Gastrocnemius medialis (tissue), 4 donors: ENCODE measurements at regions not wholly inside any gene's neighbourhood (a gene's known extent, or its start where the extent isn't known, plus 50 kb on each side); places are given as distances from the start of the nearest gene placed in this dataset.

ENCODE experiments used
- POLR2A ChIP-seq, 2 donors: fragments of 450-650 bp; IDR thresholded peaks; one replicate each; pipeline ENCODE4 v1.6.1; 2017; ENCODE audit warnings: antibody characterized with exemption in 2 of 2, mild to moderate bottlenecking in 2 of 2, moderate library complexity in 2 of 2
- TF ChIP-seq, protein P1 (sequence below), 5 experiments: fragments of 450-650 bp in 3 of 5; fragments of 200-600 bp in 2 of 5; sonication (generic) in 2 of 5; IDR thresholded peaks in 4 of 5; conservative IDR thresholded peaks in 1 of 5; 1 replicate in 4 of 5; 2 replicates in 1 of 5; pipeline ENCODE4 v1.5.1; 2016 to 2019; ENCODE audit warnings: antibody characterized with exemption in 5 of 5, mild to moderate bottlenecking in 3 of 5, moderate library complexity in 3 of 5

DNA sequence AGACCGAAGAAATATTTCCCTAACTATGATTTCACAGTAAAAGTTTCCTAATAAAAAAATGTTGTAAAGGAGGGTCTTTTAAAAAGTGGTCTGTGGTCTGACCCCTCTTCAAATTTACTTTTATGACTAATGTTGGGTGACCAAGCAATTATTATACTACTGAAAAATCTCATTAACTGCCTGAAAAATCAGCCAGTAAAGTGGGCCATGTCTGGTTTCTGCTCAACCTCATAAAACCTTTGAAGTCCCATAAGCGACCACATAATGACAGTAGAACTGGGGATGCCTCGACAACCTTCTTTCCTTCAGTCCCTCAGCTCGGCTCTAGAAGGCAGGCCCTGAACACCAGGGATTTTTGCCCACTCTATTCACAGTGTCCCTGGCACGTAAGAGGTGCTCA lies 434.3 kb downstream of the EFNB2 start:
- TF ChIP-seq, protein P1, sequence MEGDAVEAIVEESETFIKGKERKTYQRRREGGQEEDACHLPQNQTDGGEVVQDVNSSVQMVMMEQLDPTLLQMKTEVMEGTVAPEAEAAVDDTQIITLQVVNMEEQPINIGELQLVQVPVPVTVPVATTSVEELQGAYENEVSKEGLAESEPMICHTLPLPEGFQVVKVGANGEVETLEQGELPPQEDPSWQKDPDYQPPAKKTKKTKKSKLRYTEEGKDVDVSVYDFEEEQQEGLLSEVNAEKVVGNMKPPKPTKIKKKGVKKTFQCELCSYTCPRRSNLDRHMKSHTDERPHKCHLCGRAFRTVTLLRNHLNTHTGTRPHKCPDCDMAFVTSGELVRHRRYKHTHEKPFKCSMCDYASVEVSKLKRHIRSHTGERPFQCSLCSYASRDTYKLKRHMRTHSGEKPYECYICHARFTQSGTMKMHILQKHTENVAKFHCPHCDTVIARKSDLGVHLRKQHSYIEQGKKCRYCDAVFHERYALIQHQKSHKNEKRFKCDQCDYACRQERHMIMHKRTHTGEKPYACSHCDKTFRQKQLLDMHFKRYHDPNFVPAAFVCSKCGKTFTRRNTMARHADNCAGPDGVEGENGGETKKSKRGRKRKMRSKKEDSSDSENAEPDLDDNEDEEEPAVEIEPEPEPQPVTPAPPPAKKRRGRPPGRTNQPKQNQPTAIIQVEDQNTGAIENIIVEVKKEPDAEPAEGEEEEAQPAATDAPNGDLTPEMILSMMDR (IDR thresholded peaks at IDR 0.05 in 4 of 5, conservative IDR thresholded peaks at IDR 0.05 in 1 of 5): no peak
- TF ChIP-seq POLR2A (IDR thresholded peaks at IDR 0.05): no peak
